NT2/D1 (cell line): ENCODE measurements at regions not wholly inside any gene's neighbourhood (a gene's known extent, or its start where the extent isn't known, plus 50 kb on each side); places are given as distances from the start of the nearest gene placed in this dataset.

ENCODE experiments used
- SUZ12 ChIP-seq: IDR thresholded peaks from 2 replicates; pipeline ENCODE4 v1.6.1; 2011; ENCODE audit not compliant: insufficient read length, insufficient read depth; ENCODE audit errors: extremely low read depth
- YY1 ChIP-seq: IDR thresholded peaks from 2 replicates; pipeline ENCODE4 v1.6.1; 2011; ENCODE audit not compliant: insufficient read length, insufficient read depth
- ZNF274 ChIP-seq: IDR thresholded peaks from 2 replicates; pipeline ENCODE4 v1.6.1; 2011; ENCODE audit warnings: mild to moderate bottlenecking, low read depth, low read length

GRCh38 chr17:79154951-79155585 is 80.4 kb downstream of the ENGASE start:
- TF ChIP-seq SUZ12 (no peak), YY1 (no peak), ZNF274 (no peak)
